ENCODE measurements at regions not wholly inside any gene's neighbourhood (a gene's known extent, or its start where the extent isn't known, plus 50 kb on each side); places are given as distances from the start of the nearest gene placed in this dataset.

GRCh38 chr2:180678625-180678972, 301.8 kb upstream of the UBE2E3 start:
- no peak for TF ChIP-seq CTCF (IDR thresholded peaks at IDR 0.05; ENCODE audit: poor library complexity, severe bottlenecking)
- no peak for TF ChIP-seq TAF1 (IDR thresholded peaks at IDR 0.05; ENCODE audit: low read depth)
- TF ChIP-seq MXI1 (conservative IDR thresholded peaks at IDR 0.05; ENCODE audit: poor library complexity, severe bottlenecking), result no peak
- no peak for TF ChIP-seq RAD21 (conservative IDR thresholded peaks at IDR 0.05)

Measured in neural cell (in vitro differentiated cells).